Germinal center (tissue), 1 donor: ENCODE measurements at regions not wholly inside any gene's neighbourhood (a gene's known extent, or its start where the extent isn't known, plus 50 kb on each side); places are given as distances from the start of the nearest gene placed in this dataset.
"Not testable (repeated sequence)": the region's sequence is repeated elsewhere in the genome, so short reads cannot be mapped to it uniquely, and the experiment has no call there.

Experiments used
- DNase-seq: peaks from one replicate; pipeline ENCODE4 v3.0.0; 2012; ENCODE audit warnings: mixed read lengths, low spot score

DNA sequence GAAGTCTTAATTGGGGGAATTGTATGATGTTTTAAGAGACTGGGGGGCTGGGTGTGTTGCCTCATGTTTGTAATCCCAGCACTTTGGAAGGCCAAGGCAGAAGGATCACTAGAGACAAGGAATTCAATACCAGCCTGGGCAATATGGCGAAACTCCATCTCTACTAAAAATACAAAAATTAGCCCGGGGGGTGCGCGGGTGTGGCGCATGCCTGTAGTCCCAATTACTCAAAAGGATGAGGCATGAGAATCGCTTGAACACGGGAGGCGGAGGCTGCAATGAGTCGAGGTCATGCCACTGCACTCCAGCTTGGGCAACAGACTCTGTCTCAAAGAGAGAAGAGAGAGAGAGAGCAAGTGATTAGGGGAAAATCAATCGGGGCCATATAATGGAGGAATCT, 600.5 kb downstream of the SLC16A7 start:
- no peak for DNase-seq

DNA sequence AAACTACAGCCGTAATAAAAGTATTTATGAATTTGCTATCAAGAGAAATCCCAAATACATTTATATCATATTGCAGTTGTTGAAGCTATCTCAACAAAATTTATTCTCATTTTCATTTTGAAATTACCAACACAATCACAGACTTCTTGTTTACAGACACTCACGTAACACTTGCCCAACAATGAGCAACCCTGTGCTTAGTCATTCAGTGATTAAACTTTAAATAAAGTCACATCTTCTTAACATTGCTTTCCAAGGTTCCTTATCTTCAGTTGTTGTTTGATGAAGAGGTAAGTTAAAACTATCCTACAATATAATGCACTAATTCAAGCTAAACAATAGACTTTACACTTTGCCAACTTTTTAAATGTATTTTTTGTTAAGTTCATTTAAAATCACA, 601.8 kb downstream of the SLC16A7 start:
- no peak for DNase-seq

DNA sequence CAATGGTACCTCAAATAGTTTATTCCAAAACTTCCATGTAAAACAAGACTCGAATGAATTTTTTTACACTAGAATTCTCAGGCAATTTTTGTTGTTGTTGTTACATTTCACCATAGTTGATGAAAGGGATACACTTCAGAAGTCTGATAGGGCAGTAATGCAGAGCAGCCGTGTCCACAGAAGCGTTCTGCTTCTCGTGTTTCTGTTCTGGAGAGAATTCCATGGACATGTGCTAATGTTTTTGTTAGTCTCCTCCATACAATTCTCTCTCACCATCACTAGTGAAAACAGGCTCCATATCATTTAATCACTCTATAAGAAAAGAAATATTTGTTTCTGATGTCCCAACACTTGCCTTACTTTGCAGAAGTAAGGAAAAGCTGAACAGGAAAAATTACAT, 606.1 kb downstream of the SLC16A7 start:
- no peak for DNase-seq

DNA sequence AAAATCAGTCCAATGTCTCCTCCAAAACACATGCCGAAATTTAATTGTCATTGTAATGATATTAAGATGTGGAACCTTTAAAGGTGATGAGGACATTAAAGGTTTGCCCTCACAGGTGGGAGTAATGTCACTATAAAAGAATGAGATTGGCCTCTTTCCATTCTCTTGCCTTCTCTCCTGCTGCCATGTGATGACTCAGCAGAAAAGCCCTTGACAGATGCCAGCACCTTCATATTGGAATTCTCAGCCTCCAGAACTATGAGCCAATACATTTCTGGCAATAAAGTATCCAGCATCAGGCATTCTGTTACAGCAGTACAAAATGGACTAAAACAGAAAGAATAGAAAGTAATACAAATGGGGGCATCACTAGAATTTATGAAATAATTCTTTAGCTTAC, 609.7 kb downstream of the SLC16A7 start:
- no peak for DNase-seq

DNA sequence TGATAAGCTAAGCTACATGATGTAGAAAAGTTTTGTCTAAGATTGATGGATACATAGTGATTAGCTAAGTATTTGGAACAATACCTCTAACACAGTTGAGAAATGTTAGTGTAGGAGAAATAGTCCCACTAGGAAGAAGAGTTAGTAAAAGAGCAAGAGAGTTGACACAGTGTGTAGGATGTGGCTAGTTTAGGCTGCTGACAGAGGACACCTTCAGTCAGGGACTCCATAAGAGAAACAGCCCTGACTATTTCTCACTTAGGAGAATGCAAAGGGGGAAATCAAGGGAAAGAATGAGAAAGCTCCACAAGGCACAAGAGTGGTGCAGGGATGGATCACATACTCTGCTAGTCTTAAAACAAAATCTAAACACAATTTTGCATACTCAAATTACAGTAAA, 613.7 kb downstream of the SLC16A7 start:
- DNase-seq = no peak

DNA sequence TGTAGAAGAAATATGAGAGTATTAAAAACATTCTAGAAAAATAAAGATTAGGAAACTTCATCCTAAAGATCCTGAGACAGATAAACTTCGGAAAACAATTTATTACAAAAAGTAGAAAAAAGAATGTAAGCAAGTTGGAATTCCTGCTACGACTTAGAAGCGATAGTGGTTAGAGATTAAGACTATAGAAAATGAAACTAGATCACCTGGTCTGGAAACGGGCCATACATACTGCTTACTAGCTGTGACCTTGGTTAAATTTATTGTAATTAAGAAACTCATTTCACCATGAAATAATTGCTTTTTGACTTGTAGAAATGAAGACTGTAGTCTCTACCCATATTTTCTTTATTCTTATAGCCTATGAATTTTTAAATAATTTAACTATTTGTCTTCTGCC, 614.1 kb downstream of the SLC16A7 start:
- DNase-seq = no peak

DNA sequence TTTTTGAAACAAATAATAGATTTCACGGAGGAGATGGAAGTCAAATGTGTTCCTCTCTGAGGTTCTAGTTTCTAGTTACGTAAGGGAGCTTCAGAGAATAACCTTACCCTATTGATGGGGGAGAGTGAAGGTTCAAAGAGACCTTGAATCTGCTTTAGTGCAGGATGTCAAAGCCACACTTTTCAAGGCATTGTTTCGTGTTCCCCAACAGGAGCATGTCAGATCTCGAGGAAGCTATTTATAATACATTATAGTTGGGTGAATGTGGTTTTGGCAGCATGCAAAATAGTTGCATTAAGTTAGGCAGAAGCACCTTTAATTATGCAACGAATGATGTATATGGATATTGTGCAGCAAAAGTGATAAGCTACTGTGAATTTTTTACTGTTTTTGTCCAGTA, 614.9 kb downstream of the SLC16A7 start:
- DNase-seq = no peak

DNA sequence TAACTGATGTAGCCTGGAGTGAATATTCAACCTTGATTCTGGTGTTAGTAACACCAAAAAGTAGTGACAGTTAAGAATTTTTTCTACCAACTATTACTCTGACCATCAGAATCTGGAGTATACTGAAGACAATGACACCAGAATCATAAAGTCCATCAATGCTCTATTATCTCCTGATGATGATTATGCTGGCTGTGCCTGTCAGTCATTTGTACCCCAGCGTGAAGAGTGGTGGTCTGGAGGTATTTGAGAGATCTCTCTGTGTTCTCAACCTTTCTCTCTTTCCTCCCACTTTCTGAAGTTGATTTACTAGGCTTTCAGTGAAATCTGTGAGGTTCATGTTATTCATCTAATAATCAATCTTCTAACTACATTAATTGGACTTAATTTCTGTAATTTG, 615.4 kb downstream of the SLC16A7 start:
- DNase-seq = no peak

DNA sequence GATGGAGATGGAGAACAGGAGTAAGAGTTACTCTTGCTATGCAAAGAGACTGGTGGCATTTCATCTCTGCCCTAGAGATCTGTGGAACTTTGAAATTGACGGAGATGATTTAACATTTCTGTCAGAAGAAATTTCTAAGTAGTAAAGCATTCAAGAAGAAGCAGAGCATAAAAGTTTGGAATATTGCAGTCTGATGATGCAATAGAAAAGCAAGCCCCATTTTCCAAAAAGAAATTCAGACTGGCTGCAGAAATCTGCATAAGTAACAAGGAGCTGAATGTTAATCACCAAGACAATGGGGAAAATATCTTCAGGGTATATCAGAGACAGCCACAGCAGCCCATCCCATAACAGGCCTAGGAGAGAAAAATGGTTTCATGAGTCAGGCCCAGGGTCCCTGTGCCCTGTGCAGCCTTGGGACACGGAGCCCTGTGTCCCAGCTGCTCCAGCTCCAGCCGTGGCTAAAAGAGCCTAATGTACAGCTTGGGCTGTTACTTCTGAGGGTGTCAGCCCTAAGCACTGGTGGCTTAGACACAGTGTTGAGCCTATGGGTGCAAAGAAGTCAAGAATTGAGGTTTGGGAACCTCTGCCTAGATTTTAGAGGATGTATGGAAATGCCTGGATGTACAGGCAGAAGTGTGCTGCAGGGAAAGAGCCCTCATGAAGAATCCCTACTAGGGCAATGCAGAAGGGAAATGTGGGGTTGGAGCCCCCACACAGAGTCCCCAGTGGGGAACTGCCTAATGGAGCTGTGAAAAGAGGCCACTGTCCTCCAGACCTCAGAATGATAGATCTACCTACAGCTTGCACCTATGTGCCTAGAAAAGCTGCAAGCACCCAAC, 616.6 kb downstream of the SLC16A7 start:
- DNase-seq = no peak

DNA sequence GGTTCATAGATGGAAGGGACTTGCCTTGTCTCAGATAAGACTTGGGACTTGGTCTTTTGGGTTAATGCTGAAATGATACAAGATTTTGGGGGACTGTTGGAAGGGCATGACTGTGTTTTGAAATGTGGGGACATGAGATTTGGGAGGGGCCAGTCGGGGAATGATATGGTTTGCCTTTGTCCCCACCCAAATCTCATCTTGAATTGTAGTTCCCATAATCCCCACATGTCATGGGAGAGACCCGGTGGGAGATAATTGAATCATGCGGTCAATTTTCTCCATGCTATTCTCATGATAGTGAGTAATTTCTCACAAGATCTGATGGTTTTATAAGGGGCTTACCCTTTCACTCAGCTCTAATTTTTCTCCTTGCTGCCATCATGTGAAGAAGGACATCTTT, 617.4 kb downstream of the SLC16A7 start:
- DNase-seq = not testable (repeated sequence)

DNA sequence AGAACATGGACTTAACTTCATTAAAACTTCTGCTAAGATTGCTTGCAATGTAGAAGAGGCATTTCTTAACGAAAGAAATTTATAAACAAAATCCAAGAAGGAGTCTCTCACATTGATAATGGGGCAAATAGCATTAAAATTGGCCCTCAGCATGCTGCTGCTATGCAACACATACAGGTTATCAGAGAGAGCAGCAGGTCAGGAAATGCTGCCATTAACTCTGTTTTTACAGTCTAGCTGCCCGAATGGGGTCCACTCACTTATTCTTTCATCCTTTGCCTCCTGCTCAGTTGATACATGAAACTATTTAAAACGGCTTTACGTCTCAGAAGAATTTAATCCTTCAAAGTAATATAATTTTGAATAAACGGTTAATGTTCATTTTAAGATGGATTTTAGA, 620.4 kb downstream of the SLC16A7 start:
- DNase-seq = no peak

DNA sequence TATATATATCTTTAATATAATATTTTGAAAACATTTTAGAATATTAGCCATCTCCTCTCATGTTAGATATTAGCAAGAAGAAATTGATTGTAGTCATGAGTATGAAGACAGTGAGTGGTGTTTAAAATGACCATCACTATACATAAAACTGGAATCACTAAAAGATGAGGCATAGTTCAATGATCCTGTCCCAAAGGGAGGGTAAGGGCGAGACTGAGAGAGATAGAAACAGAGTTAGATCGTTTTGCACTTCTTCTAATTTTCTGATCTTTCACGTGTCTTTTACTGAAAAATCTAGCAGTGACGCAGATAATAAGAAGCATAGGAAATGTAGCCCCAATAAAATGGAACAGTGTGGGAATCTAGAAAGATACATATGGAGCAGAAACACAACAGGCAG, 627.4 kb downstream of the SLC16A7 start:
- no peak for DNase-seq

DNA sequence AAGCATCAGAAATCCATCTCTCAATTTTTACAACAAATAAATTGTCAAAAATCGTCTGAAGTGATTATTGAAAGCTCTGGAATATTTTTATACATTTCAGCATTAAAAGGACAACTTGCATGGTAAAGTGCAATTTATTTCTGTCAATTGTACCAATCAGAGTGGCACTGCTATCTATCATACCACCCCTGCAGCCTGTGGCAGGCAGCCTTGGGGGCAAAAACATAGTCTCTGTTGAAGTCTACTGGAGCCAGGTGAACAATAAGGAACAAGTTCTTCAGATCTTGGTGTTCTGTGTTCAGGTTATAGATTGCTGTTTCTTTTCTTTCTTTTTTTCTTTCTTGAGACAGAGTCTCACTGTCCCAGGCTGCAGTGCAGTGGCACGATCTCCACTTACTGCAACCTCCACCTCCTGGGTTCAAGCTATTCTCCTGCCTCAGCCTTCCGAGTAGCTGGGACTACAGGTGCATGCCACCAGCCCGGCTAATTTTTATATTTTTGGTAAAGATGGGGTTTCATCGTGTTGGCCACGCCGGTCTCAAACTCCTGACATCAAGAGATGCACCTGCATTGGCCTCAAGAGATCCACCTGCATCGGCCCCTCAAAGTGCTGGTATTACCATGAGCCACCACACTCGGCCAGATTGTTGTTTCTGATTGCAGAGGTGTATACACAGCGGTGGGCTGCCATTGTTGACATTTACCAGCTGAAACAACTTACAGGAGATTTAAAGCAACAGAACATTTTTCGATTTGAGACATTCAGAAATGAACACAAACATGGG, 629.6 kb downstream of the SLC16A7 start:
- DNase-seq = no peak

DNA sequence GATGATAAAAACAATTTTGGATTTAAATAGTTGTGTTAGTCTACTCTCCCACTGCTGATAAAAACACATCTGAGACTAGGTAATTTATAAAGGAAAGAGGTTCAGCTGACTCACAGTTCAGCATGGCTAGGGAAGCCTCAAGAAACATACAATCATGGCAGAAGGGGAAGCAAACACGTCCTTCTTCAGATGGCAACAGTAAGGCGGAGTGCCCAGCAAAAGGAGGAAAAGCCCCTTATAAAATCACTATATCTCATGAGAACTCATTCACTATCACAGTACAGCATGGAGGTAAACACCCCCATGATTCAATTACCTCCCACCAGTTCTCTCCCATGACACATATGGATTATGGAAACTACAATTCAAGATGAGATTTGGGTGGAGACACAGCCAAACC, 632.1 kb downstream of the SLC16A7 start:
- DNase-seq = no peak

DNA sequence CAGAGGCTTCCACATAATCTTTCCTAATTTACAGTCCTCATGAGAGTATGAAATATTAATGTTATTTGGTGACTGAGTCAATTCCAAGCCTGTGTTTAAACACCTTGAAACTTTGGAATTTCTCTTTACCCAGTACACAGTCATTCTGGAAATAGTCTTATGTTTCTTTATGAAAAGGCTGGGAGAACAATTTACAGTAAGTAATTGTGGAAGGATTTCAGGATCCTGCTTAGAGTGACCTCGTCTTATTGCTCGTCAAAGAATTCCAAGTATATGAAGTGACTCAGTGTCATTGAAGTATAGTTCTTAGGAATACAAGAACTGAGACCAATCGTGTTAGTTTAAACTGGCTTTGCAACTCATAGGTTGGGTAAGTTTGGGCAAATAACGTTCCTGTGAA, 634.2 kb downstream of the SLC16A7 start:
- DNase-seq = no peak

DNA sequence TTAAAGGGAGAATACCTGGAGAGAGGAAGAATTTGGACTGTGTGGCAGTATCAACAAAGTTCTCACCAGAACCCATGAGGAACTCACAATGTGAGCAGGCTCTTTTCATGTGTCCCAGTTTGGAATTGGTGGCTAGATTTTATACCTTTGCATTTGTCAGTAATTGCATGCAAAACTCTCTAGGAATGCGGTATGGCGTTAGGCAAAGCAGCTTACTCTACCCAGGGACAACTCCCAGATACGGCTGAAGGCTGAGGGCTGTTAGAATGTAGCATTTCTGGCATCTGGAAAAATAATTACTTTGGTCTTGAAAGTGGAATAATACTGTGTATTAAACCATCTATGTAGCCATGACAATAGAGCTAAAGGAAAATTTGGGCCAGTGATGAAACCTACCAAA, 635.5 kb downstream of the SLC16A7 start:
- no peak for DNase-seq

DNA sequence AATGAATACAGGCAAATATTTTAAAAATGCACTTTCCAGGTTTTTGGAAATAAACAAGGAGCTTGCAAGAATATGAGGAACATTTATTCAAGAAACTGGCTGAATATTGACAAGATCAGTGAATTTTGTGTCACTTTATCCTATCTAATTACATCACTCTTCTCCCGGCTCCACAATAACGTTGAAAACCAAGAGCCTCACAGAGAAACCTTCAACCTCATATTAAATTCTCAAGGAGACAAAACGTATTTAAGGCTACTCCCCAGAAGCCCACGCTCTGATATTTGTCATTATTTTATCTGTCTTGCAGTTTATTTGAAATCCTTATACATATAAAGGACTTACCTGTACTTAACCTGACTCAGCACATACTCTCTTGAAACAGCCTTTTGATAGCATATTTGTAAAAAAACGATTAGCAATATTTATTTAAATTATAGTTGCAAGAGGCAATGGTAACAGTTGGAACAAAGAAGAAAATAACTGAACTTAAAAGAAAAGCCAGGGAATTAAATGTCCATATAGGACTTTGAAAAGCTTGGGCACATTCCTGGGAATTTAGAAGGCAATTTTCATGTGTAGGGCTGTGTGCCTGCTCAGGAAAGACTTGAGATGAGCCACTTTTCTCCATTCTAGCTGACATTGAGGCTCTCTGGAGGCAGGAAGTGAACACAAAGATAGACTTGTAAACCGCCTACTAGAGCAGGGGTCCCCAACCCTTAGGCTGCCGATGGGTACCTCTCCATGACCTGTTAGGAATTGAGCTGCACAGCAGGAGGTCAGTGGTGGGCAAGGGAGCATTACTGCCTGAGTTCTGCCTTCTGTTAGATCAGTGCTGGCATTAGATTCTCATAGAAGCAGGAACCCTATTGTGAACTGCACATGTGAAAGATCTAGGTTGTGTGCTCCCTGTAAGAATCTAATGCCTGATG, 636.4 kb downstream of the SLC16A7 start:
- no peak for DNase-seq

DNA sequence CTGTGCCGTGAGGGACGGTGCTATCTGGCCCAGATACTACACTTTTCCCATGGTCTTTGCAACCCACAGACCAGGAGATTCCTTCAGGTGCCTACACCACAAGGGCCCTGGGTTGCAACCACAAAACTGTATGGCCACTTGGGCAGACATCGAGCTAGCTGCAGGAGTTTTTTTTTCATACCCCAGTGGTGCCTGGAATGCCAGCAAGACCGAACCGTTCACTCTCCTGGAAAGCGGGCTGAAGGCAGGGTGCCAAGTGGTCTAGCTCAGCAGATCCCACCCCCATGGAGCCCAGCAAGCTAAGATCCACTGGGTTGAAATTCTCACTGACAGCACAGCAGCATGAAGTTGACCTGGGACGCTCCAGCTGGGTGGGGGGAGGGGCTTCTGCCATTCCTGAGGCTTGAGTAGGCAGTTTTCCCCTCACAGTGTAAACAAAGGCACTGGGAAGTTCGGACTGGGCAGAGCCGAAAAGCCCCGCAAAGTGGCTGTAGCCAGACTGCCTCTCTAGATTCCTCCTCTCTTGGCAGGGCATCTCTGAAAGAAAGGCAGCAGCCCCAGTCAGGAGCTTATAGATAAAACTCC, 638.9 kb downstream of the SLC16A7 start:
- not testable (repeated sequence) for DNase-seq

DNA sequence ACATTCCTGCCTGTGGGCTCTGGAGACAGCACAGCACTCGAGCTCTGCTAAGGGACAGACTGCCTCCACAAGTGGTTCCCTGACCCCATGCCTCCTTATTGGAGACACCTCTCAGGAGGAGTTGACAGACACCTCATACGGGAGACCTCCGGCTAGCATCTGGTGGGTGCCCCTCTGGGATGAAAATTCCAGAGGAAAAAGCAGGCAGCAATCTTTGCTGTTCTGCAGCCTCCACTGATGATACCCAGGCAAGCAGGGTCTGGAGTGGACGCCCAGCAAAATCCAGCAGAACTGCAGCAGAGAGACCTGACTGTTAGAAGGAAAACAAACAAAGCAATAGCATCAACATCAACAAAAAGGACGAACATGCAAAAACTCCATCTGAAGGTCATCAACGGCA, 639.4 kb downstream of the SLC16A7 start:
- no peak for DNase-seq

DNA sequence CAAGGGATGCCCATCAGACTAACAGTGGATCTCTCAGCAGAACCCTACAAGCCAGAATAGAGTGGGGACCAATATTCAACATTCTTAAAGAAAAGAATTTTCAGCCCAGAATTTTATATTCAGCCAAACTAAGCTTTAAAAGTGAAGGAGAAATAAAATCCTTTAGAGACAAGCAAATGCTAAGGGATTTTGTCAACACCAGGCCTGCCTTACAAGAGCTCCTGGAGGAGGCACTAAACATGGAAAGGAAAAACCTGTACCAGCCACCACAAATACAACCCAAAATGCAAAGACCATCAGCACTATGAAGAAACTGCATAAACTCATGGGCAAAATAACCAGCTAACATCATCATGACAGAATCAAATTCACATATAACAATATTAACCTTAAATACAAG, 640.6 kb downstream of the SLC16A7 start:
- not testable (repeated sequence) for DNase-seq

DNA sequence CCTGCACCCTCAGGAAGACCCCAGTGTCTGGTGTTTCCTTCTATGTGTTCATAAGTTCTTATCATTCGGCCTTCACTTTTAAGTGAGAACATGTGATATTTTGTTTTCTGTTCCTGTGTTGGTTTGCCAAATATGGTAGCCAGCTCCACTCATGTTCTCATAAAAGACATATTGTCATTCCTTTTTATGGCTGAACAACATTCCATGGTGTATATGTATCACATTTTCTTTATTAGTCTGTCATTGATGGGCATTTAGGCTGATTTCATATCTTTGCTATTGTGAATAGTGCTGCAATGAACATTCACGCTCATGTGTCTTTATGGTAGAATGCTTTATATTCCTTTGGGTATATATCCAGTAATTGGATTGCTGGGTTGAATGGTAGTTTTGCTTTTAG, 645.1 kb downstream of the SLC16A7 start:
- no peak for DNase-seq

DNA sequence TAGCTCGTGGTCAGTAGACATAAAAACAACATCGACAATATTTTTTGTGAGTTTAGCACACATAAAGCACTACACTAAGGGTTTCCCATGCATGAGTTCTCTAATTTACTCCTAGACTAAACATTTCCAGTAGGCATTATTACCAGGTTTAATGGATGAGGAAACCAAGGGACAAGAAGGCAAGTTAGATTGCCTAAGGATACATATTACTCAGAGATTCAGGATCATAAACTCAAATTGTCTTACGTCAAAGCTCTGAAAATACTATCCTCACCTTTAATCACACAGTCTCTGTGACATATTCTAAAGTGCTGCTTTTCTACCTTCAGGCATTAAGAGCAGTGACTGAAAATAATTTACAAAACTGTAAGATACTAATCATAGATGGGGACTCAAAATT, 655.3 kb downstream of the SLC16A7 start:
- no peak for DNase-seq
